ENCODE measurements at regions not wholly inside any gene's neighbourhood (a gene's known extent, or its start where the extent isn't known, plus 50 kb on each side); places are given as distances from the start of the nearest gene placed in this dataset.

- Histone ChIP-seq H3K9me3 (ENCODE audit: control extremely low read depth in 1 of 3, control insufficient read depth in 2 of 3, insufficient read depth in 1 of 3, low read length in 2 of 3) (peaks cover 0 to 12% (median 0%) of the 10 kb centered on the region in 3 donors), H3K9ac (ENCODE audit: low read length) (no peak overlapping the region), H2AFZ (ENCODE audit: insufficient read depth, low read depth, low read length, poor library complexity, severe bottlenecking) (no peak overlapping the region), H3K4me2 (replicated peaks; ENCODE audit: low read depth, low read length, poor library complexity, severe bottlenecking) (no peak overlapping the region), H3K27me3 (replicated peaks in 1 of 4; ENCODE audit: control extremely low read depth in 1 of 4, control insufficient read depth in 3 of 4, insufficient read depth in 4 of 4, low read length in 3 of 4) (no peaks in the 10 kb centered on the region), H3K4me1 (ENCODE audit: control insufficient read depth in 2 of 2, insufficient read depth in 2 of 2, low read length in 2 of 2) (peaks cover 0 to 6% of the 10 kb centered on the region in 2 donors), H4K20me1 (ENCODE audit: control insufficient read depth, insufficient read depth, low read length, poor library complexity, severe bottlenecking) (no peaks in the 10 kb centered on the region), H3K4me3 (ENCODE audit: control extremely low read depth in 1 of 5, extremely low read depth in 1 of 5, insufficient read depth in 1 of 5, low read depth in 2 of 5, low read length in 4 of 5) (no peak overlapping the region), H3K79me2 (ENCODE audit: control insufficient read depth, insufficient read depth, low read length) (peaks cover 33% of the 10 kb centered on the region), H3K27ac (ENCODE audit: low read length in 2 of 2) (no peak overlapping the region), H3K36me3 (replicated peaks in 1 of 2; ENCODE audit: control extremely low read depth in 1 of 2, control insufficient read depth in 1 of 2, extremely low read depth in 1 of 2, insufficient read depth in 2 of 2, low read length in 1 of 2) (no peaks in the 10 kb centered on the region)
- TF ChIP-seq CTCF (IDR thresholded peaks at IDR 0.05) (no peak), EZH2 (IDR thresholded peaks at IDR 0.05; ENCODE audit: borderline replicate concordance, insufficient read depth, low read depth, low read length, poor library complexity, severe bottlenecking) (no peak)
- Mint-ChIP-seq H3K27me3 (no peaks in the 10 kb centered on the region), H3K27ac (no peak overlapping the region), H3K9me3 (ENCODE audit: insufficient read depth) (peaks cover 5% of the 10 kb centered on the region), H3K4me1 (no peaks in the 10 kb centered on the region), H3K4me3 (no peak overlapping the region)
- POLR2A ChIA-PET = no interaction called here
- no peak for DNase-seq
- CTCF ChIA-PET = no interaction called here
- WGBS (ENCODE audit: insufficient coverage) = 86% methylated on average over 8 of the region's 11 CpGs
- intact Hi-C loops (cut with micrococcal nuclease) = no loop called here
- ATAC-seq (ENCODE audit: low read depth) = no peak
Observed at GRCh38 chr2:3132966-3133365, 244.7 kb downstream of the EIPR1 start.

GRCh38 chr2:3132466-3132865 is 245.2 kb downstream of the EIPR1 start:
- H3K4me3 ChIP-seq (ENCODE audit: control extremely low read depth in 1 of 5, extremely low read depth in 1 of 5, insufficient read depth in 1 of 5, low read depth in 2 of 5, low read length in 4 of 5) = no peak overlapping the region
- peaks cover 0 to 9% of the 10 kb centered on the region in 2 donors for H3K4me1 ChIP-seq (ENCODE audit: control insufficient read depth in 2 of 2, insufficient read depth in 2 of 2, low read length in 2 of 2)
- WGBS (ENCODE audit: insufficient coverage) = 89% methylated on average over 5 of the region's 10 CpGs
- Mint-ChIP-seq H3K27ac (no peak overlapping the region), H3K4me1 (peaks cover under 1% of the 10 kb centered on the region), H3K4me3 (no peak overlapping the region), H3K9me3 (ENCODE audit: insufficient read depth) (peaks cover 5% of the 10 kb centered on the region), H3K27me3 (no peaks in the 10 kb centered on the region)
- H3K4me2 ChIP-seq (replicated peaks; ENCODE audit: low read depth, low read length, poor library complexity, severe bottlenecking) = no peak overlapping the region
- TF ChIP-seq CTCF (IDR thresholded peaks at IDR 0.05) (no peak), EZH2 (IDR thresholded peaks at IDR 0.05; ENCODE audit: borderline replicate concordance, insufficient read depth, low read depth, low read length, poor library complexity, severe bottlenecking) (no peak)
- no peak for DNase-seq
- no peak overlapping the region for H3K27ac ChIP-seq (ENCODE audit: low read length in 2 of 2)
- H2AFZ ChIP-seq (ENCODE audit: insufficient read depth, low read depth, low read length, poor library complexity, severe bottlenecking) = no peak overlapping the region
- H3K79me2 ChIP-seq (ENCODE audit: control insufficient read depth, insufficient read depth, low read length) = peaks cover 28% of the 10 kb centered on the region
- no peaks in the 10 kb centered on the region for H3K36me3 ChIP-seq (replicated peaks in 1 of 2; ENCODE audit: control extremely low read depth in 1 of 2, control insufficient read depth in 1 of 2, extremely low read depth in 1 of 2, insufficient read depth in 2 of 2, low read length in 1 of 2)
- ATAC-seq (ENCODE audit: low read depth) = no peak
- H4K20me1 ChIP-seq (ENCODE audit: control insufficient read depth, insufficient read depth, low read length, poor library complexity, severe bottlenecking) = no peaks in the 10 kb centered on the region
- peaks cover 0 to 12% (median 0%) of the 10 kb centered on the region in 3 donors for H3K9me3 ChIP-seq (ENCODE audit: control extremely low read depth in 1 of 3, control insufficient read depth in 2 of 3, insufficient read depth in 1 of 3, low read length in 2 of 3)
- no peak overlapping the region for H3K9ac ChIP-seq (ENCODE audit: low read length)
- no peaks in the 10 kb centered on the region for H3K27me3 ChIP-seq (replicated peaks in 1 of 4; ENCODE audit: control extremely low read depth in 1 of 4, control insufficient read depth in 3 of 4, insufficient read depth in 4 of 4, low read length in 3 of 4)
- intact Hi-C loops (cut with micrococcal nuclease) = no loop called here
- ChIA-PET CTCF (no interaction called here), POLR2A (no interaction called here)
